ENCODE measurements at regions not wholly inside any gene's neighbourhood (a gene's known extent, or its start where the extent isn't known, plus 50 kb on each side); places are given as distances from the start of the nearest gene placed in this dataset.

DNA sequence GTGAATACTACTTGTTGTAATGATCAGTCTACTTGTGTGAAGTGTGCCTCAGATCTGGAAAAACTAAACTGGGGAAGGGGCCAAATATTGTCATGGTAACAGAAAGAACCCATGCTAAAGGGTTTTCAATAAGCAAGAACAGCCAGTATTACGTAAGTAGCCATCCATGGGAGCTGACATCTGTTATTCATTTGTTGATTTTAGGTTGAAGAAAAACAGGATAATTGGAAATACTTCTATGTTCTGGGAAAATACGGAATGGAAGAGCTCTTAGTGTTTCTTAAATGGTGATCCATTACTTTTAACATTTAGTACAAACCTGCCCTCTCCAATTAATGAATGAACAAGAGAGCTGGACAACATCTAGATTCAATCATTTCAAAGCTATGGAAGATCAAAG is 485.8 kb downstream of the NTRK2 start:
- DNase-seq (ENCODE audit: low read depth, low spot score): no peak

DNA sequence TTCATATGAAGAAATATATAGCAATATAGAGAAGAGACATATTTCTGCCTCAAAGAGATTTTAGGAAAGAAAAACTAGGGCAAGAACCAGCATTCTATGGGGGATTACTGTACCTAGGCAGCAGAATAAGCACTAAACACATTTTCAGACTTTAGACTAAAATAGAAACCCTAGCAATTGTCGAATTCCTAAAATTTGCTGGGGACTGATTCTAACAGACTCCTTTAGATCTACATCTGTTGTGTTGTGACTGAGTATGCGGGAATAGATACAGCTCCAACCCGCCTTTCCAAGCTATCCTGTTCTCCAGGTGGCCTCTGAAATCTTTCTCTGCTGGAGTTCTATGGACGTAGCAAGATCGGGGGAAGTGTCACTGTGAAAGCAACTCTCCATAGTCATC is 482.2 kb downstream of the NTRK2 start:
- DNase-seq (ENCODE audit: low read depth, low spot score): no peak

DNA sequence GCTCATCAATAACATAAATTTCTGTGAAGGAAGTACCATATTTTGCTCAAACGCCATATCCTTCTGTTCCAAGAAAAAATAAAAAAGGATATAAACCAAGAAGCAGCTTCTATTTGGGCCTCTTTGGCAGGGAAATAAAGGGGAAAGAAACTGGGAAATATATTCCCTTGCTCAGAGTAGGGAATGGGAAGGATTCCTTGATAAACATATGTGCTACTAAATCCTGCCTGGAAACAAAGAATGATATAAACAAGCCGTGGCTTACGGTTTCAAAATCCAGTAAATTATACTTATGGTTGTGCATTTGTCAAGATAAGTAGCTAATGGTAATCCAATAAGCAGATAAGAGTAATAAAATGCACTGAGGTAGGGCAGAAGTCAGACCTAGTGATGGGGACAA is 481.6 kb downstream of the NTRK2 start:
- DNase-seq (ENCODE audit: low read depth, low spot score): no peak

DNA sequence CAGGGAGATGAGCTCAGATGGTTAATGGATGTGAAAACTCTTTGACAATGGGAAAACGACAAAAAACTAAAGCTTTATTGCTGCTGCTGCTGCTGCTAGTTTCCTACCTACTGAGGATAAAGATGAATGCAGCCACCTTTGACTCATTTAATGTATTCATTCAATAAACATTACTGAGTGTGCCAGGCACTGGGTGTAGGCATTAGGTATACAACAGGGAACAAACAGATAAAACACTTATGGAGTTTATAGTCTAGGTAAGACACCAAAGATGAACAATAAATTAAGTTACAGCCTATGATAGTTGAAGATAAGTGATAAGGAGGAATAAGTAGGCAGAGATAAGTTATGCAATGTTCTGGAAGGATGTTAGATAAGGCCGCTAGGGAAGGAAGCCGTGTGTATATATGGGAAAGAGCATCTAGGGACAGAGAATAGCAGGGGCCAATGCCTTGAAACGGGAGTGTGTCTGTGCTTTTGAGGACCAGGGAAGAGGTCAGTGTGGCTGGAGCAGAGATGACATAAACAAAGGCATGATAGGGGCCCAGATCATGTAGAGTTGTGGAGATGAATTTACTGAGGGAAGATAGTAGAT is 477.6 kb downstream of the NTRK2 start:
- no peak for DNase-seq (ENCODE audit: low read depth, low spot score)

DNA sequence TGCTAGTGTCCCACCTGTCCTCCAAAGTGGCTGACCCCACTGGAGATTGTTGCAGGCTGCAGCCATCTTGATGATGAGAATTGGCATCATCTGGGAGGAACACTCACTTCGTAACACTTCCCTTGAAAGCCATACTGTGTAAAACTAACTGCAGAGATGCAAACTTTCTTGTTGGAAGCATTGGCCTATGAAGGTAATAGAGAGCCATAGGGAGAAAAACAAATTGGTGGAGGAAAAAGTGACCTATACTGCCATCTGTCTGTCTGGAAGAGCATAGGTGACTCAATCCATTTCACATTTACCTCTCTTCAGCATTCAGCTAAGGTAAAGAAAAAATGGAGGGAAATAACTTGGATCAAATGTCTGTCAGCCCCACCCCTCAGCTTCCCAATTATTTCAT is 473.4 kb downstream of the NTRK2 start:
- DNase-seq (ENCODE audit: low read depth, low spot score): peak; percentile 23

DNA sequence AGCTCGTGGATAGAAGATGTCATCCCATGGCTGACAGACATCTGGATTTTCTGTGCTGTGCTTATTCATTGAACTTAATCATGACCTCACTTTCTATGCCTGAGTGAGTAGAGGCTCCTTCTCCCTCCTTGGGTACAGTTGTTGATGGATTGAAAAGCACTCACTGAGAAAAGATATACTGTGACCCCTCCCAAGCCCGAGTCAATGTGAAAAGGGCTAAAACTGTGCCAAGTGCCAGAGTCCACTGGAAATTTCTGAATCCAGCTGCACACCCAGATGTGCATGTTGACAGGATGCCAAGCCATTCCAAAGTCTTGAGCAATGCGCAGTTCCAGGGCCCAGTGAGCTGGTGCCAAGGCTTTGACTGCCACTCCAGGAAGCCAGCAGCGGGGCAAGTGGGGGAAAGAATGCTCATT is 473.0 kb downstream of the NTRK2 start:
- DNase-seq (ENCODE audit: low read depth, low spot score): no peak

DNA sequence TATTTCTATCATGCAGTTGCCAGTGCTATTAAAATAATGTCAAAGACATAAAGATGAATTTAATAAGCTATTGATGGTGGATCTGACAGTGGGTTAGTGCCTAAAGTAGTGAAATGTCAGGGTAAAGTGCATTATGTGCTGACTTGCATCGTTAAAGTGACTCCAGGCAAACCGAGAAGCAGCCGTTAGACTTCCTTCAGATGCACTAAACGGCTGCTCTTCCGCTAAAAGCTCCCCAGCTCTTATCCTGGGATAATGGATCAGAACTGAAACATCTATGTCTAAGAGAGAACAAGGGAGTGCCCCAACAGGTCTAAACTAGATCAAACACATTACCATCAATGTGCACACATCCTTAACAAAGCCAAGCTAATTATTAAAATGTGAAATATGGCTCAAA is 468.2 kb downstream of the NTRK2 start:
- no peak for DNase-seq (ENCODE audit: low read depth, low spot score)

DNA sequence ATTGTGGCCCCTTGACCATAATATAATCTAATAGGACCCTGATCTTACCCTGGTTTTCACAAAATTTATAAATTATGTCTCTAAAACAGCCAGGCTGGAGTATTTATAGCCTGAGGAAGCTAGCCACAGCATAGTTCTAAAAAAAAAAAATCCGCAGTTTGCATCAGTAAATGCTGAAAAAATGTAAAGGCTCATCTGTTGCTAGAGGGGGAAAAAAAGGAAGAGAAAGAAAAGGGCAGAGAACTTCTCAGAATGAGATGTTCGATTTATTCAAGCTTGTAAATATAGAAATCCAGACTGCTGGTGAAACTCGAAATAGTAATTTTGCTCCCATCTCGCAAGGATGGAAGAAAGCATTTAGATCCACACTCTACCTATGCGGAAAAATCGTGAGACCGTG is 467.5 kb downstream of the NTRK2 start:
- DNase-seq (ENCODE audit: low read depth, low spot score): no peak

DNA sequence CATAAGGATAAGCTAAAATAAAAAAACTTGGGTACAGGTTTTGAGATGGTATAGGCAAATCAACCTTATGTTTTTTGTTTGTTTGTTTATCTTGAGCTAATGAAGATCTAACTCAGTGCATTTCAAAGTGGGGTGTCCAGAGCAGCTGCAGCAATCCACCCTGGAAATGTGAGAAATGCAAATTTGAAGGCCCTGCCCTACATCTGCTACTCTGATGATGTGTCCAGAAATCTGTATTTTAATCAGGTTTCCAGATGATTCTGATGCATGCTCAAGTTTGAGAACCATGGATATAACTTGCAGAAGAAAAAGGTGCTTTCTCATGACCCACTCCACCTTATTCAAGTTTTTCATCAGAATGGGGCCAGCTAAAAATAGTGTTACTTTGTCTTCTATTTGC is 467.0 kb downstream of the NTRK2 start:
- no peak for DNase-seq (ENCODE audit: low read depth, low spot score)

DNA sequence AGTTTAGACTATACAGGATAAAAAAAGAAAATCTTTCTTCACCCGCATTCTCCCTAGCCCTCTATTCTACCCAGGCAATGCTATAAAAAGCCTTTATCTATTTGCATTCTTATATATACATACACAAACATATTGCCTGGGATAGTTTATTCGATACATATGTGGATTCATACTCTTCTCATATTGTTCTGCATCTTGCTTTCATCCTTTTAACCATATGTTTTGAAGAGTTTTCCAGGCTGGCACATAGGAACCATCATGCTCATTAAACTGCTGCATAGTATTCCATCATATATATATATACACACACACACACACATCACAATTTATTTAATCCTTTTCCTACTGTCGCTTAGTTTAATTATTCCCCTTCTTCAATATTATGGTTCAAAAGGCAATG is 461.2 kb downstream of the NTRK2 start:
- no peak for DNase-seq (ENCODE audit: low read depth, low spot score)

DNA sequence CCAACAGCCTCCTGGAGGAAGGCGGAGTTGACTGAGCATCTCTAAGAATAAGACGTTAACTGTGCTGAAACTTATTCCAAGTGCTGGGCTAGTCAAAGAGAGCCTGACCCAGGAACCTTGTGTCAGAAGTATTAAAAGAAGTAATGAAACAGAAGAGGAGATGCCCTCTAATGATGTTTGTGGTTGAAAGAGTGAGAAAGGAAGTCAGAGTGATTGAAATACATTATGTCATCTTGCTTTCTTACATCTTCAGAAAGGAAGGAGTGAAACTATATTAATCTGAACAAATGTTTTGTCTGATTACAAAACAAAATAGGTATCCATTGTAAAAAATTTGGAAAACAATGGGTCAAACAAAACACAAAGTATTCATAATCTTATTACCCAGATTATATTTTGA is 460.7 kb downstream of the NTRK2 start:
- DNase-seq (ENCODE audit: low read depth, low spot score): no peak

DNA sequence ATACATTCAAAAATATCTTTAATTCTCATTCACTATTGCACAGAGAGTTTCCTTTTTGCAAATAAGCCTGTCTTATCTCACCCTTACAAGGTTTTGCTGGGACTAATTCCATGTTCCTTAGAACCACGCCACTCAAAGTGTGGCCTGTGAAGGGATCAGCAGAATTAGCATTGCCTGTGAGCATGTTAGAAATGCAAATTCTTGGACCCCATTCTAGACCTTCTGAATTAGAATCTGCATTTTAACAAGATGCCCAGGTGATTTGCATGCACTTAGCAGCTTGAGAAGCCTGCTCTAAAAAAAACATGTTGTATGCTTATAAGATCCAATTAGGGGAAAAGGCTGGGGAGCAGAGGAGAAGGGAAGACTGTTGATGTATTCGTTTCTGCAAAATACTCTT is 460.0 kb downstream of the NTRK2 start:
- no peak for DNase-seq (ENCODE audit: low read depth, low spot score)

DNA sequence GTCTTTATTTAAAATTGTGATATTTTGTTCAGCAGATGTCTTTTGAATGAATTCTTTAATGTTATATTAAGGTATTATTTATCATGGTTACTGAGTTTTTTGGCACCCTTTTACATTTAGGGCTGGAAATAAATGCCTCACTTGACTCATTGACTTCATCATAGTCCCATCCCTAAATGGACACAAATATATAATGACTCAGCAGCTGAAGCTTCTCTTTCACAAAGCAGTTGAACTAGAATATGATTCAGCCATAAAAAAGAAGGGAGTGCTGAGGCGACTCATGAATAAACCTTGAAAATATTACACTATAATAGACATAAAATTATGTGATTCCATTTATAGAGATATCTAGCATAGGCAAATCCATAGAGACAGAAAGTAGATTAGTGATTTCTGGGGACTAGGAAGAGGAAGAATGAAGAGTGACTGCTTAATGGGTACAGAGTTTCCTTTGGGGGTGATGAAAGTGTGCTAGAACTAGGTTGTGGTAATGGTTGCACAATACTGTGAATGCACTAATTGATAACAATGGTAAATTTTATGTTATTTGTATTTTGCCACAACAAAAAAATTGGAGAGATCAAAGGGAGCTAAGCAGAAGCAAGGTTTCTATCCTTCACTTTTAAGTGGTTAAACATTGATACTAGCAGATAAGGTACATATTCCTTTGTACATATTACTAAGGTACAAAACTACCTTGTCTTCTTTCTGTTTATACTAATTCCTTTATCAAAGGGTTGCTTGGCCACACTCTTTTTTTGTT is 449.6 kb downstream of the NTRK2 start:
- no peak for DNase-seq (ENCODE audit: low read depth, low spot score)

DNA sequence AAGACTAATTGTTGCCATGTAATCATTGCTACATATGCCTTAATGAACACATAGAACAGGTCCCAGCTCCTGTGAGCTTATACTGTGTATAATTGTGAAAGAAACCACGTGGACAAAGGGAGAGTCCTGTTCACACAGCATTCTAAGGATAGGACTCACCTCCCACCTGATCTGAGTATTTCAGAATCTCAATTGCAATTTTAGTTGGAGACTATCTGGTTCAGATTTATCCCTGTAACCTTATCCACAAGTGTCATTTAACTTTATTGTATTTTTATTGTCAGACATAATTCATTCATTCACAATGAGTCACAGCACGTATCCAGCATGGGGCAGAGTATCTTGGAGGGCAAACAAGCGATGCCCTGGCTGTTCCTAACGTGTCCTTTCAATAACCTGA is 448.3 kb downstream of the NTRK2 start:
- no peak for DNase-seq (ENCODE audit: low read depth, low spot score)

DNA sequence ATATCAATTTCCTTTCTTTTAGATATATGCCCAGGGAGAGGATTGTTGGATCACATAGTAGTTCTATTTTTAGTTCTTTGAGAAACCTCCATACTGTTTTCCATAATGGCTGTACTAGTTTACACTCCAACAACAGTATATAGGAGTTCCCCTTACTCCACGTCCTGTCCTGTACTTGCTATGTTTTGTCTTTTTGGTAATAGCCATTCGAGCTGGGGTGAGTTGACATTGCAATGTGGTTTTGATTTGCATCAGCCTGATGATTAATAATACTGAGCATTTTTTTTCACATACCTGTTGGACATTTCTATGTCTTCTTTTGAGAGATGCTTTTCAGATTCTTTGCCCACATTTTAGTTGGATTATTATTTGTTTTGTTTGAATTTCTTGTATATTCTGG is 445.9 kb downstream of the NTRK2 start:
- DNase-seq (ENCODE audit: low read depth, low spot score): no peak

DNA sequence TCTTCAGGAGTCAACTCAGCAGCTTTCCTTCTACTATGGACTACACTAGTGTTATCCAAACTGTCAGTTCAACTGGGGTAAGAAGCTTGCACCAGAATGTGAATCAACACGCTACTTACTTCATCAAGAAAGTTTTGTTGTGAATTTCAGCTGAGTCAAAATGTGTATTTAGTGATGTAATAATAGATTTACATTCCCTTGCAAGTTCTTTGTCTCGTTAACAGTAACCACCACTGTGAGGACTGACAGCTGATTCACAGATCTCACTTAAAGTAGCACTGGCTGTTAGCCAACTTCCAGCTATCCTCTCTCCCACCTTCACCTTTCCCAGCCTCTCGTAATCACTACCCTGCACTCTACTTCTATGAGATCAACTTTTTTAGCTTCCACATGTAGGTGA is 445.3 kb downstream of the NTRK2 start:
- no peak for DNase-seq (ENCODE audit: low read depth, low spot score)

DNA sequence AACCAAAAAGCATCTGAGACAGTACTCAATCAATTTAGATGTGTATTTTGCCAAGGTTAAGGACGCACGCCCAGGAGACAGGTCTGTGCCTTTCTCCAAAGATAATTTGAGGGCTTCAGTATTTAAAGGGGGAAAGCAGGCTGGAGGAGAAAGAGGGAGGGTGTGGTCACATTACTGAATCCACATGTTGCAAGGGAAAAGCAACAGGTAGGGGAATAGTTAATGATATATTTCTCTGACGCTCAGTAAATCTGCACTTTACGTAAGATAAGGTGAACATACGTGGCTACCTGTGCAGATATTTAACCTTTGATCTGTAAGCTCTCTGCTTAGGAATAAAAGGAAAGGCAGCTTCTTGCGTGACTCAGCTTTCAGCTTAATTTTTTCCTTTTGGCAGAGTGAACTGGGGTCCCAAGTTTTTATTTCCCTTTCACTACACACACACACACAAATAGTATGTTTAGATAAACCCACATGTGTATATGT is 443.4 kb downstream of the NTRK2 start:
- DNase-seq (ENCODE audit: low read depth, low spot score): no peak

DNA sequence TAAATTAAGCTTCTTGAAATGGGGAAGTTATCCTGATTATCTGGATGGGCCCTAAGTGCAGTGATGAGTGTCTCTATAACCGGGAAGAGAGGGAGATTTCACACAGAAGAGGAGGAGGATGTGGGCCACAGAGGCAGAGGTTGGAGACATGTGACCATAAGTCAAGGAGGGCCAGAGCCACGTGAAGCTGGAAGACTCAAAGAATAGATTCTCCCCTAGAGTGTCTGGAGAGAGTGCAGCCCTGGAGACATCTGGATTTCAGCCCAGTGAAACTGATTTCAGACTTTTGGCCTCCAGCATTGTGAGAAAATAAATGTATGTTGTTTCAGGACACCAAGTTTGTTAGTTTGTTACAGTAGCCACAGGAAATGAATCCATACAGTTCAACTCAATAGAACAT is 442.9 kb downstream of the NTRK2 start:
- DNase-seq (ENCODE audit: low read depth, low spot score): no peak

DNA sequence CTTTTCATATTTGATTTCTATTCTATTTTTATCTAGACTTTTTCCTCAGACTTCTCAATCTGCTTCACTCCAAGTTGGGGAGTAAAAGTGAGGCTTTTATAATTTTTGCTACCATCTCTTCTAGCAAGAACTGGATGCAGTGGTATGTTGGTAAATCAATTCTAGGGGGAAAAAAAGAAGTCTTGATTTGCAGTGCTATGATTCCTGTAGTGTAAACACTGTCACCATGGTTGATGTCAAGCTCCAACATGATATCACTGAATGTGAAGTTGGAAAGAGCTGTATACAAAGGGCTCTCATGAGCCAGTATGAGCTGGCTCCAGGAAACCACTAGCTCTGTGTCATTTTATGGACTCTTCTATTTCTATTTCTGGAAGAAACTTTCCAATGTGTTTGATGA is 439.2 kb downstream of the NTRK2 start:
- no peak for DNase-seq (ENCODE audit: low read depth, low spot score)

DNA sequence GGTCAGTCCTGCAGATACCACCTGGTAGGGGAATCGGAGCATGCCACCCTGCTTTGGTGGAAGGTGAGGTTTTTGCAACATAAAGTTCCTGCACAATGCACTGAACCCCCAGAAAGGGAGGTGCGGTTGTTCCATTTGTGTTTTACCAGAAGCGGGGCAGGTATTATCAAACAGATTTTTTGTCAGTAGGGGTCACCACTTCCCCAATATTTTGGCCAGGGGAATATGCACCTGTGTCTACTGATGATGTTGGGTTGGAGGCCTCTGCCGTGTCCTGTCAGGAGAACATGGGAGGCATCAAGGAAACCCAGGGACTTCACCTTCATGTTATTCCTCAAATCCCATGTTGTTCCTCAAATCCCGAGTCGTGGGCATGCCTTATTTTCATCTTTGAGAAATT is 438.7 kb downstream of the NTRK2 start:
- no peak for DNase-seq (ENCODE audit: low read depth, low spot score)

DNA sequence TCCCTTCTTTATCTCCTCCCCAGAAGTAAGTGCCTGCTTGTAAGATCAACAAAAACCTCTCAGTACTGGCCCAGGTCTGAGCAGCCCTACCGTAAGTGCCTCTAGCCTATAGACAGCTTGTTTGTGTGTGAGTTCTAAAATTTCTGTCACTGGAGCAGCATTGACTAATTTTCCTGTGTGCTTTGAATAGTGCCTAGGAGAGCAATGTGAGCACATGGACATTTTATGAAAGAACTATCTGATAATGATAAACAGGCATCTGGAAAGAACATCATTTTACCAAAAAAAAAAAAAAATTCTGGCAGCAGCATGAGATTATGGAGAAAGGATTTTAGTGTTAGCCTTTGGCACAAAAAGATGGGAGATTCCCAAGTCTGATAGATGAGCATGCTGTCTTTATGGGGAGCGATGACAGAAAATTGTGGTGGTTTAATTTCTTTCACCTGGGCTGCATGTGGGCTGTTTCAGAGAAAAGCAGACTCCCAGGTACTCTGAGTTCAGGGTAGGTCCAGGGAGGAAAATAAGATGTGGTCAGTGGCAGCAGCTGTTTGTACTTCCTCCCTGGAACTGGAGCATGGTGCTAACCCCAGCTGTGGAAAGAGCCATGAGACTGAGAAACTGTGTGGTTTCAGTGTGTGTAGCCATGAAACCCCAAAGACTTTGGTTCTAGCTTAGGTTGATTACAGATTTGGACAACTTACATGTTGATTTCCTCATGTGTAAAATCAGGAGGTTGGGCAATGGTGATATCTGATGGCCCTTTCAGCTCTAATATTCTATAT is 419.9 kb downstream of the NTRK2 start:
- DNase-seq (ENCODE audit: low read depth, low spot score): no peak

DNA sequence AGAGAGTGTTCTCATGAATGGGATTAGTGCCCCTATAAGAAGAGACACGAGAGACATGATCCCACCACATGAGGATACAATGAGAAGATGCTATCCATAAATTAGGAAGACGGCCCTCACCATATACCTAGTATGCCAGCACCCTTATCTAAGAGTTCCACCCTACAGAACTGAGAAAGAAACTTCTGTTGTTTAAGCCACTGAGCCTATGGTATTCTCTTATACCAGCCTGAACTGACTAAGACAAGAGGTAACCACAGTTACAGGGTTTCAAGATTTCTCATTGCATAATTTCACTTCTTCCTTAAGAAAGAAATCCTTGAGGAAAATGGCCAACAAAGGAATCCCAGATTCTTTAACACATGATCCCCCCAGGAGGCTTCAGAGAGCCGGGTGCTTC is 412.4 kb downstream of the NTRK2 start:
- DNase-seq (ENCODE audit: low read depth, low spot score): no peak

DNA sequence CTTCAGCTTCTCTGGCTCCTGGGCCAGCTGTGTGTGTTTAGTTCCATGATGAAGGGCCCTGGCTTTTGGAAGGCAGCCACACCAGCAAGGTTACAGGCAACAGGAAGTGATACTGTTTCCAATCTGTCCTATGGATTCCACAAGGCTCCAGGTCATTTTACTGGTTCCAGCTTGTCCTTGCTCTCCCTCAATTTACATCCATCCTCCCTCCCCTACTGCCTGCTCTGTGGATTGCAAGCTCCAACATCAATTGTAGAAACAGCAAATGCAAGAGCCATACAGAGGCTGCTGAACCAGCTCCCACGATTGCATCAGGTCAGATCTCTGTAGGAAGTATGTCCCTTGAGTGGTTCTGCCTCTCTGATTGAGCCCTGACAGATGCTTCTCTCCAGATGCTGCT is 409.8 kb downstream of the NTRK2 start:
- peak; percentile 25 for DNase-seq (ENCODE audit: low read depth, low spot score)
